GM12873 (cell line): ENCODE measurements at regions not wholly inside any gene's neighbourhood (a gene's known extent, or its start where the extent isn't known, plus 50 kb on each side); places are given as distances from the start of the nearest gene placed in this dataset.

Experiments used
- CTCF ChIP-seq: IDR thresholded peaks from 2 replicates; pipeline ENCODE4 v1.5.1; 2012; ENCODE audit warnings: low read depth, mild to moderate bottlenecking, moderate library complexity, low read length, control low read depth; ENCODE audit not compliant: insufficient read depth; ENCODE audit errors: missing control alignments

- no peak for TF ChIP-seq CTCF
Observed at GRCh38 chr16:72228014-72228413, 56.1 kb upstream of the PMFBP1 start.

- no peak for TF ChIP-seq CTCF
Observed at GRCh38 chr16:72226136-72226535, 54.2 kb upstream of the PMFBP1 start.

GRCh38 chr16:72224260-72224768 is 52.4 kb upstream of the PMFBP1 start:
- TF ChIP-seq CTCF = no peak

- TF ChIP-seq CTCF = no peak
Observed at GRCh38 chr16:72222503-72222902, 50.5 kb upstream of the PMFBP1 start.
